ENCODE measurements at regions not wholly inside any gene's neighbourhood (a gene's known extent, or its start where the extent isn't known, plus 50 kb on each side); places are given as distances from the start of the nearest gene placed in this dataset.

GRCh38 chr2:200752332-200752731 lies 59.4 kb upstream of the BZW1 start:
- DNase-seq = no peak

GRCh38 chr2:200752835-200753234 lies 58.9 kb upstream of the BZW1 start:
- no peak for DNase-seq

- no peak for DNase-seq
Observed at GRCh38 chr2:200756618-200757321, 54.9 kb upstream of the BZW1 start.

- no peak for DNase-seq
Observed at GRCh38 chr2:200757399-200757798, 54.3 kb upstream of the BZW1 start.

DNA sequence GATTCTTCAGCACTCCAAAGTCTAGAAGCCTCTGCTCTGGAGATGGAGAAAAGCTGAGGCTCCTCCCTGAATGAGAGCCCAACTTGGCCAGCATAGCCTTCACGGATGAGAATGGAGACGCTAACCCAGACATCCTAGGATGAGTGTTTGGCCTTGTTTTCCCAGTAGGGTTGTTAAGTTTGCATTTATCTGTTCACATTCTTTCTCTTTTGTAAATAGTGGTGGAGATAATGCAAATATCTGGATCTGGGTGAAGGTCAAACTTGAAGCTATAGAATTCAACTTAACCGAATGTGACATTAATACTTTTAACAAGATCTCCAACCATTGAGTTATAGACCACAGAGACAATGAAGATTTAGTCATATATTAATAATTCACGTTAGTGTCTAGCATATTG lies 53.4 kb upstream of the BZW1 start:
- DNase-seq = no peak

- no peak for DNase-seq
Observed at GRCh38 chr2:200761266-200761665, 50.4 kb upstream of the BZW1 start.

Data from nucleus accumbens (tissue), 56 donors.